ENCODE measurements at regions not wholly inside any gene's neighbourhood (a gene's known extent, or its start where the extent isn't known, plus 50 kb on each side); places are given as distances from the start of the nearest gene placed in this dataset.

GRCh38 chr7:26048663-26049062, 103.3 kb upstream of the NFE2L3 start:
- TF ChIP-seq POLR2AphosphoS5 (IDR thresholded peaks at IDR 0.05) (no peak), CTCF (IDR thresholded peaks at IDR 0.05) (no peak)

Data from breast epithelium (tissue), 3 donors.